GM10266 (cell line): ENCODE measurements at regions not wholly inside any gene's neighbourhood (a gene's known extent, or its start where the extent isn't known, plus 50 kb on each side); places are given as distances from the start of the nearest gene placed in this dataset.

ENCODE experiments used
- DNase-seq: peaks from one replicate; pipeline ENCODE4 v3.0.0; 2012; ENCODE audit errors: extremely low spot score
- CTCF ChIP-seq: IDR thresholded peaks from 2 replicates; pipeline ENCODE4 v1.5.1; 2012; ENCODE audit warnings: mild to moderate bottlenecking, low read depth; ENCODE audit not compliant: control insufficient read depth, insufficient read depth; ENCODE audit errors: missing control alignments

GRCh38 chr13:90533866-90534265, 813.6 kb upstream of the MIR17HG start:
- TF ChIP-seq CTCF = no peak
- no peak for DNase-seq

- no peak for TF ChIP-seq CTCF
- no peak for DNase-seq
These were observed 812.7 kb upstream of the MIR17HG start for GRCh38 chr13:90534617-90535370.

- TF ChIP-seq CTCF = no peak
- no peak for DNase-seq
These were observed 812.1 kb upstream of the MIR17HG start for GRCh38 chr13:90535421-90535820.

GRCh38 chr13:90538063-90538462, 809.4 kb upstream of the MIR17HG start:
- DNase-seq = no peak
- TF ChIP-seq CTCF = no peak

GRCh38 chr13:90541346-90541745, 806.1 kb upstream of the MIR17HG start:
- no peak for TF ChIP-seq CTCF
- no peak for DNase-seq

GRCh38 chr13:90542959-90543505, 804.5 kb upstream of the MIR17HG start:
- no peak for DNase-seq
- no peak for TF ChIP-seq CTCF

GRCh38 chr13:90545070-90545840, 802.2 kb upstream of the MIR17HG start:
- no peak for DNase-seq
- TF ChIP-seq CTCF = no peak
